PC-3 (cell line): ENCODE measurements at regions not wholly inside any gene's neighbourhood (a gene's known extent, or its start where the extent isn't known, plus 50 kb on each side); places are given as distances from the start of the nearest gene placed in this dataset.

Experiments used
- ATAC-seq: fragments of 200-7000 bp; cut with Tn5 transposase; 2 replicates; pipeline ENCODE4 v1.9.1; 2020; ENCODE audit warnings: mild to moderate bottlenecking, moderate library complexity
- BruUV-seq: library from RNA; stranded (reverse); fragments of 400-500 nt; replicated peaks from 2 replicates; lab custom pipeline; 2021; lab: Mats Ljungman, UMichigan
- CTCF ChIA-PET: fragments of 300-600 bp; sonication (Branson Sonifier 250); formaldehyde crosslinking; loops from one replicate; lab custom pipeline; 2022; ENCODE audit warnings: antibody characterized with exemption; lab: Charles Lee
- POLR2A ChIA-PET: fragments of 300-600 bp; sonication (Branson Sonifier 250); formaldehyde crosslinking; loops from one replicate; lab custom pipeline; 2022; ENCODE audit warnings: antibody characterized with exemption; ENCODE audit not compliant: unreplicated experiment; lab: Charles Lee
- DNase-seq: peaks from one replicate; pipeline ENCODE4 v3.0.0-alpha.2; 2015
- H2AFZ ChIP-seq: fragments of 300-600 bp; sonication (generic); 2 replicates; pipeline ENCODE4 v1.6.0; 2016; ENCODE audit warnings: antibody characterized with exemption, low read length
- H3F3A ChIP-seq: fragments of 300-600 bp; sonication (generic); one replicate; pipeline ENCODE4 v1.6.0; 2017; ENCODE audit warnings: antibody characterized with exemption, low read length, control low read depth, mild to moderate bottlenecking; ENCODE audit not compliant: unreplicated experiment
- H3K27ac ChIP-seq: fragments of 300-600 bp; sonication (generic); 2 replicates; pipeline ENCODE4 v1.5.1; 2016; ENCODE audit warnings: mild to moderate bottlenecking, low read length
- H3K27me3 ChIP-seq: fragments of 300-600 bp; sonication (generic); 2 replicates; pipeline ENCODE4 v1.6.1; 2016; ENCODE audit warnings: low read length, mixed read lengths
- H3K36me3 ChIP-seq: fragments of 300-600 bp; sonication (generic); 2 replicates; pipeline ENCODE4 v1.6.1; 2016; ENCODE audit warnings: low read depth, mixed run types, low read length, mixed read lengths
- H3K4me1 ChIP-seq: fragments of 300-600 bp; sonication (generic); 2 replicates; pipeline ENCODE4 v1.5.1; 2016; ENCODE audit warnings: low read length; ENCODE audit not compliant: insufficient read depth
- H3K4me2 ChIP-seq: fragments of 300-600 bp; sonication (generic); 2 replicates; pipeline ENCODE4 v1.6.0; 2016; ENCODE audit warnings: low read length
- H3K4me3 ChIP-seq: fragments of 300-600 bp; sonication (generic); 2 replicates; pipeline ENCODE4 v1.5.1; 2016; ENCODE audit warnings: mild to moderate bottlenecking, low read length, mixed read lengths
- H3K79me2 ChIP-seq: fragments of 300-600 bp; sonication (generic); 2 replicates; pipeline ENCODE4 v1.6.1; 2017; ENCODE audit warnings: low read length, mixed read lengths
- H3K9ac ChIP-seq: fragments of 300-600 bp; sonication (generic); 2 replicates; pipeline ENCODE4 v1.6.0; 2016; ENCODE audit warnings: mild to moderate bottlenecking, low read length
- H3K9me2 ChIP-seq: fragments of 300-600 bp; sonication (generic); replicated peaks from 2 replicates; pipeline ENCODE4 v1.6.1; 2016; ENCODE audit warnings: mixed run types, low read length, mixed read lengths
- H3K9me3 ChIP-seq: fragments of 300-600 bp; sonication (generic); 2 replicates; pipeline ENCODE4 v1.6.1; 2016; ENCODE audit warnings: low read length, mixed read lengths
- H4K20me1 ChIP-seq: fragments of 300-600 bp; sonication (generic); 2 replicates; pipeline ENCODE4 v1.6.1; 2016; ENCODE audit warnings: low read length, mixed read lengths
- EZH2 ChIP-seq: fragments of 300-600 bp; sonication (generic); IDR thresholded peaks from one replicate; pipeline ENCODE4 v1.6.1; 2017; ENCODE audit warnings: antibody characterized with exemption, mild to moderate bottlenecking, low read length; ENCODE audit not compliant: unreplicated experiment
- EZH2phosphoT487 ChIP-seq: fragments of 300-600 bp; sonication (generic); IDR thresholded peaks from 2 replicates; pipeline ENCODE4 v1.6.1; 2018; ENCODE audit warnings: mild to moderate bottlenecking, antibody characterized with exemption, low read length, borderline replicate concordance
- intact Hi-C: fragments of 100-400 bp; cut with micrococcal nuclease; formaldehyde crosslinking; loops from 2 replicates; pipeline ENCODE4 v1.9.0; 2023
- TF ChIP-seq, protein P1 (sequence below): fragments of 300-600 bp; sonication (generic); conservative IDR thresholded peaks from 2 replicates; pipeline ENCODE4 v1.5.1; 2017; ENCODE audit warnings: antibody characterized with exemption, low read depth, mild to moderate bottlenecking, low read length

DNA sequence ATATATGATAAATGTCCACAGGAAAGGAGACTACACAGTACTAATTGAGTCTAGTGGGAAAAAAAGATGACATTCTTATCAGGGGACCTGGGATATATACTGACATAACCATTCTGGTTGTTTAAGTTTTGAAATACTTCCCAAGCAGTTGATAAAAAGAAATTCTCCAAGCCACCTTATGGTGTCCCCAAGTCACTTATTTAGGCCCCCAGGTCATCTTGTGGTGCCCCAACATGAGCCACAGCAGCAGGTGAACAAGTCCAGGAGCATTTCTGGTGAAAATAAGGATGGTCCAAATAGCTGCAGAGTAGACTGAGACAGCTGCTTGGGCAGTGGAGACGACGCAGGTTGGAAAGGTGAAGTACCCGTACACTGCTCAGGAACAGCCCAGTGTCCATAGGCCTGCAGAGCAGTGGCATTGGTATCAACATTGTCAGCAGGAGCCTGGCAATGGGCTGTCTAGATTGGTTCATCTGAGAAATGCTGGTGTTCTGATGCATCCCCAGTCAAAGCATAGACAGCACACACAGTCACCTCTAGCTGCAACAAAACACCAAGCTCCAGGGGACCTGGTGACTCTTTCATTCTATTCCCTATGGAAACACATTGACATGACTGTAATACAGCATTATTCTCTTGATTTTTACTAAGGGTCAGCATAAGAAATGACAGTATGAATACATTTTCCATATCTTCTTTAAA, 430.6 kb downstream of the NR2F1-AS1 start:
- no TSS peak for BruUV-seq
- no peaks in the 10 kb centered on the region for H3K9me3 ChIP-seq
- TF ChIP-seq, protein P1, sequence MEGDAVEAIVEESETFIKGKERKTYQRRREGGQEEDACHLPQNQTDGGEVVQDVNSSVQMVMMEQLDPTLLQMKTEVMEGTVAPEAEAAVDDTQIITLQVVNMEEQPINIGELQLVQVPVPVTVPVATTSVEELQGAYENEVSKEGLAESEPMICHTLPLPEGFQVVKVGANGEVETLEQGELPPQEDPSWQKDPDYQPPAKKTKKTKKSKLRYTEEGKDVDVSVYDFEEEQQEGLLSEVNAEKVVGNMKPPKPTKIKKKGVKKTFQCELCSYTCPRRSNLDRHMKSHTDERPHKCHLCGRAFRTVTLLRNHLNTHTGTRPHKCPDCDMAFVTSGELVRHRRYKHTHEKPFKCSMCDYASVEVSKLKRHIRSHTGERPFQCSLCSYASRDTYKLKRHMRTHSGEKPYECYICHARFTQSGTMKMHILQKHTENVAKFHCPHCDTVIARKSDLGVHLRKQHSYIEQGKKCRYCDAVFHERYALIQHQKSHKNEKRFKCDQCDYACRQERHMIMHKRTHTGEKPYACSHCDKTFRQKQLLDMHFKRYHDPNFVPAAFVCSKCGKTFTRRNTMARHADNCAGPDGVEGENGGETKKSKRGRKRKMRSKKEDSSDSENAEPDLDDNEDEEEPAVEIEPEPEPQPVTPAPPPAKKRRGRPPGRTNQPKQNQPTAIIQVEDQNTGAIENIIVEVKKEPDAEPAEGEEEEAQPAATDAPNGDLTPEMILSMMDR = no peak
- TF ChIP-seq EZH2 (no peak), EZH2phosphoT487 (no peak)
- ATAC-seq (peak; percentile 65), DNase-seq (peak; percentile 50)
- POLR2A ChIA-PET = interaction anchor here (0.7 kb wide), 1 partner anchor 92 kb away, joined by 4 read pairs; no protein-coding TSS in a partner anchor
- 0 out of 2 replicates have a peak overlapping the region, but pooled peaks have one; percentile 37 for H3K4me3 ChIP-seq
- no peaks in the 10 kb centered on the region for H3K27me3 ChIP-seq
- H3K4me2 ChIP-seq = peak overlapping the region; percentile 65
- H4K20me1 ChIP-seq = no peaks in the 10 kb centered on the region
- CTCF ChIA-PET = interaction anchor here (0.5 kb wide), 1 partner anchor 108 kb away, joined by 5 read pairs; no protein-coding TSS in a partner anchor
- H3K9ac ChIP-seq = peak overlapping the region; percentile 15; the same call in 1 of the 2 replicates
- no peaks in the 10 kb centered on the region for H3F3A ChIP-seq
- H3K79me2 ChIP-seq = no peaks in the 10 kb centered on the region
- H3K36me3 ChIP-seq = no peaks in the 10 kb centered on the region
- intact Hi-C loops = loop anchor here (1.0 to 10.0 kb wide), 2 partner anchors 42 to 236 kb away; no protein-coding TSS in a partner anchor
- peaks cover 33% of the 10 kb centered on the region for H3K4me1 ChIP-seq
- H3K9me2 ChIP-seq = no peaks in the 10 kb centered on the region
- H3K27ac ChIP-seq = peak overlapping the region; percentile 70
- no peak overlapping the region for H2AFZ ChIP-seq

DNA sequence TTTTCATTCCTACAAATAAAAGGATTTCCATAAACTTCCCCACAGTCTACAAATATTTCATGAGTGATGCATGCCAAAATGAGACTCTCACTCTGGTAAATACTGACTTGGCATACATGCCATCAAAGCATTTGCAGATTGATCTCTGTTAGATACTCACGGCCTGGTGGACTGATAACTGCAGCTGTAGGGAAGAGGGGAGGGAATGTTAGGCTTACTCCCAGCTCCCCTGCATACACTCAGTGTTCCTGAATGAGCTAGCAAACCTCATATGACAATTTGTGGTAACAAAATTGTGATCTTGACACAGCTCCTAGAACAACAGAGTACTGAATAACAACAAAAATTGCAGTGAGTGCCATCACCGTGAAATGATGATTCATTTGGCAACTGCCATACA, 435.3 kb downstream of the NR2F1-AS1 start:
- Histone ChIP-seq H3K4me3 (no peak overlapping the region), H3K36me3 (no peaks in the 10 kb centered on the region), H3K9me3 (no peaks in the 10 kb centered on the region), H2AFZ (0 out of 2 replicates have a peak overlapping the region, but pooled peaks have one; percentile 8), H3K9me2 (no peaks in the 10 kb centered on the region), H4K20me1 (no peaks in the 10 kb centered on the region), H3K9ac (no peak overlapping the region), H3K4me1 (peaks cover 13% of the 10 kb centered on the region), H3K27ac (no peak overlapping the region), H3K79me2 (no peaks in the 10 kb centered on the region), H3K4me2 (no peak overlapping the region), H3F3A (no peaks in the 10 kb centered on the region), H3K27me3 (no peaks in the 10 kb centered on the region)
- DNase-seq (peak; percentile 49), ATAC-seq (peak; percentile 74)
- POLR2A ChIA-PET = no interaction called here
- intact Hi-C loops = no loop called here
- CTCF ChIA-PET = no interaction called here
- TF ChIP-seq EZH2 (no peak), EZH2phosphoT487 (no peak)
- TF ChIP-seq, protein P1 = no peak
- no TSS peak for BruUV-seq

DNA sequence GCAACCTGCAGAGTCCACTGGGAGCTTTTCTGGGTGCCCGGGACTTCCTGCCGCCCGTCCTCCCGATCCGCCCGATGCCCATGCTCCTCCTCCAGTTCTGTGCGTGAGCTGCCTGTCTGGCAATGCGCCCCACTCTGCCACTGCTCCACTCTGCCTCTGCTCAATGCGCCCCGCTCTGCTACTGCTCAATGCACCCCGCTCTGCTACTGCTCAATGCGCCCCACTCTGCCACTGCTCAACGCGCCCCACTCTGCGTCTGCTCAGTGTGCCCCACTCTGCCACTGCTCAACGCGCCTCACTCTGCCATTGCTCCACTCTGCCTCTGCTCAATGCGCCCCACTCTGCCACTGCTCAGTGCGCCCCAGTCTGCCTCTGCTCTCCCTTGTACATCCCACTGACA, 436.0 kb downstream of the NR2F1-AS1 start:
- Histone ChIP-seq H3K9ac (no peak overlapping the region), H4K20me1 (no peaks in the 10 kb centered on the region), H3K79me2 (no peaks in the 10 kb centered on the region), H3K4me3 (no peak overlapping the region), H3K27ac (no peak overlapping the region), H3K9me2 (no peaks in the 10 kb centered on the region), H3K36me3 (no peaks in the 10 kb centered on the region), H2AFZ (no peak overlapping the region), H3K4me2 (no peak overlapping the region), H3K4me1 (peaks cover 5% of the 10 kb centered on the region; the same call in 1 of the 2 replicates), H3F3A (no peaks in the 10 kb centered on the region), H3K27me3 (no peaks in the 10 kb centered on the region), H3K9me3 (no peaks in the 10 kb centered on the region)
- DNase-seq (no peak), ATAC-seq (no peak)
- ChIA-PET CTCF (no interaction called here), POLR2A (no interaction called here)
- no TSS peak for BruUV-seq
- TF ChIP-seq, protein P1 = no peak
- TF ChIP-seq EZH2phosphoT487 (no peak), EZH2 (no peak)
- intact Hi-C loops = no loop called here
